HG03095 (cell line): ENCODE measurements at regions not wholly inside any gene's neighbourhood (a gene's known extent, or its start where the extent isn't known, plus 50 kb on each side); places are given as distances from the start of the nearest gene placed in this dataset.

ENCODE experiments used
- ATAC-seq: cut with Tn5 transposase; IDR thresholded peaks from one replicate; pipeline ENCODE4 v1.9.1; 2021; ENCODE audit warnings: moderate library complexity; ENCODE audit not compliant: unreplicated experiment

- no peak for ATAC-seq
These were observed 335.8 kb upstream of the TRPC7 start for GRCh38 chr5:136701191-136701590.

GRCh38 chr5:136699651-136700050 lies 334.3 kb upstream of the TRPC7 start:
- ATAC-seq = no peak

- no peak for ATAC-seq
These were observed 333.6 kb upstream of the TRPC7 start for GRCh38 chr5:136698970-136699369.

GRCh38 chr5:136694258-136694657 lies 328.9 kb upstream of the TRPC7 start:
- no peak for ATAC-seq

DNA sequence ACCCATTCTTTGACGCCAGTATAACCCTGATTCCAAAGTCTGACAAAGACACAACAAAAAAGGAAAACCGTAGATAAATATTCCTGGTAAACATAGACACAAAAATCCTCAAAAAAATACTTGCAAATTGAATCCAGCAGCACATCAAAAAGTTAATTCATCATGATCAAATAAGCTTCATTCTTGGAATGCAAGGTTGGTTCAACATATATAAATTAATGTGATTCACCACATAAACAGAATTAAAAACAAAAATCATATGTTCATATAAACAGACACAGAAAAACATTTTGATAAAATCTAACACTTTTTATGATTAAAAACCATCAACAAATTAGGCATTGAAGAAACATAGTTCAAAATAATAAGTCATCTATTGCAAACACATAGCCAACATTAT lies 324.2 kb upstream of the TRPC7 start:
- no peak for ATAC-seq

DNA sequence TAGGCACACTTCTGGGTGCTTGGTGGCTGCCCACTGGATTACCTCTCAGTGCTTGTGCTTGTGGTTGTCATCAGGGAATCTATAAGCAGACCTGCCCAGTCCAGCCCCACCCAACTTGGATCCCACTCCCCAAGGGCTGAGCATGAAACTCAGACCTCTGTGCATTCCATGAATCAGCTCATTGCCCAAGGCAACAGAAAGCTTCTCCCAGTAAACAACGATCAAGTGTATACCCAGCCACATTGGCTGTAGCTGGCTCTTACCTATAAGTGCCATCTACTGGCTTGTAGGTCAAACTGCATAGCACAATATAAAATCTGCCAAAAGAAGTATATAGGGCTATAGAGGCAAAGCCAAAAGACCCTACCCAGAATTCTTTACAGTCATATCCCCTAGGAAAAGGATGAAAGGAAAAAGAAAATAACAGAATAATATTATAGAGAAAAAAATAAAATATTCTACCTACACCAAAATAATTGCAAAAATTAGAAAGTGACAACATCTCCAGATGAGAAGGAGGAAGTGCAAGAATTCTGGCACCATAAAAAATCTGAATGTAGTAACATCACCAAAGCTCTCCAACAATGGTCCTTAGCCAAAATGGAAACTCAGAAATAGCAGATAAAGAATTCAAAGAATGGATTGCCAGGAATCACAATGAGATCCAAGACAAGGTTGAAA lies 321.0 kb upstream of the TRPC7 start:
- ATAC-seq = no peak

- no peak for ATAC-seq
These were observed 317.6 kb upstream of the TRPC7 start for GRCh38 chr5:136682986-136683385.

DNA sequence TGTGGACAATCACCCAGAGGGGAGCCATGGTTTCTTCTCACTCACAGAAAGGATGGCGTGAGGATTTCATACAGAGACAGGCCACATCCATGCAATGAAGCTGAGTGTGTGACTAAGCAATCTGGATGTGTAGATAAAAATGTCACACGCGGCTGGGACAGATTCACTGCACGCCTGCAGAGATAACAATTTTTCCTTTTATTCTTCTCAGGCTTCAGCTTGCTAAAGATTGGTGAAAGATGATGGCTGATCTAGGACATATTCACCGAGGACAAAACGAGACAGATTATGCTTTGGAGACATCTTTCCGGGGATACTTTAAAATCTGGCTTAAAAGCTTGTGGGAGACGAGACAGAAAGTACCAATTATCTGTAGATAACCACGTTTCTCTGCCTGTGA lies 313.9 kb upstream of the TRPC7 start:
- ATAC-seq = no peak

DNA sequence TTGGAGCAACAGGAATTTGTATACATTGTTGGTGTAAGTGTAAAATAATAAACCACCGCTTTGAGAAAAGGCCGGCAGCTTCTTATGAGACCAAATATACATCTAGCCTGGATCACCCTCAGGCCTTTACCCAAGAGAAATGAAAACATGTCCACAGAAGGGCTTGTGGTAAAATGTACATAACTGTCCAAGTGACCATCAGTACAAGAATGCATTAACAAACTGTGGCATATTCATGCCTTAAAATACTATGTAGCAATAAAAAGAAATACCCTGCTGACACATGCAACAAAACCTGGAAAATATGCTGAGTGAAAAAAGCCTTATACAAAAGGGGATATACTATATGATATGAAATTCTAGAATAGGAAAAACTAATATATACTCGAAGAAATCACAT lies 311.9 kb upstream of the TRPC7 start:
- ATAC-seq = no peak

- ATAC-seq = no peak
These were observed 311.3 kb upstream of the TRPC7 start for GRCh38 chr5:136676685-136677084.

- ATAC-seq = no peak
These were observed 310.4 kb upstream of the TRPC7 start for GRCh38 chr5:136675769-136676168.

DNA sequence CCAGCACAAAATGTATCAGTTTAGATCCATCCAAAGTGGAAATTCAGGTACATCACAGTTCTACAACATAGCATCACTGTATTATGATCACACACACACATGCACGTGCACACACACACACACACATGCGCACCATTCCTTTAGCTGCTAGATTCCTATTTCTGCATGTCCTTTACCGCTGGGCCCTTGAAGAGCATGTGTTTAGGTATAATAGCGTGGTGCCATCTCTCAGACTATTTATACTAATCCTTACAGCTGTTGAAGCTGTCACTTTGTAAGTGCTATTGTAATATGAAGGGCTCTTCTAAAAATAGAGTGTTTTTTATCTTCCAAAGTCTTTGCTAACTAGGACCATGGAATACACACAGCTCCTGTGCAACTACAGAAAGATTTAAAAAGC lies 308.8 kb upstream of the TRPC7 start:
- no peak for ATAC-seq

- no peak for ATAC-seq
These were observed 302.4 kb upstream of the TRPC7 start for GRCh38 chr5:136667789-136668188.

- no peak for ATAC-seq
These were observed 301.8 kb upstream of the TRPC7 start for GRCh38 chr5:136666970-136667620.

GRCh38 chr5:136665331-136665730 lies 300.0 kb upstream of the TRPC7 start:
- ATAC-seq = no peak

- no peak for ATAC-seq
These were observed 295.7 kb upstream of the TRPC7 start for GRCh38 chr5:136661026-136661425.

GRCh38 chr5:136656811-136657210 lies 291.5 kb upstream of the TRPC7 start:
- ATAC-seq = no peak

DNA sequence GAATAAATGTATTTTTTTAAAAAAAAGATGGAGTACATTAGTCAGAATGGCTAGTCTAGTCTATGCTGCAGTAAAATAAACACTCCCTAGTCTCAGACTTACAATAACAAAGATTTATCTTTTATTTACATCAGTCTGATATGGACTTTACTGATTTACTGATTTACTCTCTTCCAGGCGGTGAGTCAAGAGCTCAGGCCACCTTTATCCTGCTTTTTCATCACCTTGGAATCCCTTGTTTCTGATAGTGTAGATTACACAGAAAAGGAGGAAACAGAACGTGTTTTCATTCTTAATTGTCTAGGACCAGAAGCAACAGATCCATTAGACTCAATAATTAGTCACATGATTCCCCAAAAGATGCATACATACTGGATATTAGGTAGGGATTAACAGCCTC lies 290.1 kb upstream of the TRPC7 start:
- no peak for ATAC-seq

- ATAC-seq = no peak
These were observed 281.6 kb upstream of the TRPC7 start for GRCh38 chr5:136646915-136647314.

DNA sequence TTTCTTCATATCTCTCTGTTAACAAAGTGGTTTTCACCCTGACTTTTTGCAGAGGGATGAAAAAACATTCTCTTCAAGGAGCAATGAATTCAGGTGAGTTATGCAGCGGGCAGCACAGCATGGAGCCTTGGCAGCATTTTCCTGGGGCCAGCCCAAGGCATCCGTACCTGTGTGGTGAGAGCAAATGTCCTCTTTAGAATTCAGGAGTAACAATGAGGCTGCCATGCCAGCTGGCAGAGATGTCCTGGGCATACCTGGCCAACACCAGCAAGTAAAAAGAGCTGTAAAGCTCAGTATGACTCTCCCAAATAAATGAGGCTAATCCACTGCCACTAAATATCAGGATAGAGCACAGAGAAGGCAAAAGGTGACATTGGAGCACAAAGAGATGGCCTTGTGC lies 277.6 kb upstream of the TRPC7 start:
- ATAC-seq = no peak

GRCh38 chr5:136639616-136640015 lies 274.3 kb upstream of the TRPC7 start:
- ATAC-seq = no peak

- ATAC-seq = no peak
These were observed 272.7 kb upstream of the TRPC7 start for GRCh38 chr5:136638084-136638483.

- ATAC-seq = no peak
These were observed 270.7 kb upstream of the TRPC7 start for GRCh38 chr5:136636001-136636400.
